ENCODE measurements at regions not wholly inside any gene's neighbourhood (a gene's known extent, or its start where the extent isn't known, plus 50 kb on each side); places are given as distances from the start of the nearest gene placed in this dataset.

DNA sequence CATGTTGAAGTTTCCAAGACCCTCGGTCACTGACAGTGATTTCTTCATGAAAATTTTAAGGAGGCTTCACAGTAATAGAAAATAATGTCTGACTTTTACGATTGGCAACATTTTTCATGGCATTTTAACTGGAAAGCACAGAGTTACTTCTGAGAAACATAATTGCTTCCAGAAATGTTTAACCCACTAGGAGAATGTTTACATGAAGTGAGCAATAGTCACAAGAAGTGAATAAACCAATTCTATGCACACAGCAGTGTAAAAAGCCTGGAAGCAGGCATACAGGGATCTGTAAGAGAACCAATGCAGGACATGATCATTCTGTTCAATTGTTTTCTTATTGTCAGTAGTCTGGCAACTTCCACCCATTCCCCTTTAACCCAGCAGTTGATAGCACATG lies 316.2 kb upstream of the CXADR start:
- H3K4me3 ChIP-seq = no peak overlapping the region
- DNase-seq = no peak
- no peak overlapping the region for H3K27ac ChIP-seq
- 51 to 55% methylated on average over 2 of the region's 2 CpGs for WGBS, 2 donors
- H3K4me1 ChIP-seq = peaks cover 0 to 3% (median 0%) of the 10 kb centered on the region in 9 donors
- TF ChIP-seq, protein P1, sequence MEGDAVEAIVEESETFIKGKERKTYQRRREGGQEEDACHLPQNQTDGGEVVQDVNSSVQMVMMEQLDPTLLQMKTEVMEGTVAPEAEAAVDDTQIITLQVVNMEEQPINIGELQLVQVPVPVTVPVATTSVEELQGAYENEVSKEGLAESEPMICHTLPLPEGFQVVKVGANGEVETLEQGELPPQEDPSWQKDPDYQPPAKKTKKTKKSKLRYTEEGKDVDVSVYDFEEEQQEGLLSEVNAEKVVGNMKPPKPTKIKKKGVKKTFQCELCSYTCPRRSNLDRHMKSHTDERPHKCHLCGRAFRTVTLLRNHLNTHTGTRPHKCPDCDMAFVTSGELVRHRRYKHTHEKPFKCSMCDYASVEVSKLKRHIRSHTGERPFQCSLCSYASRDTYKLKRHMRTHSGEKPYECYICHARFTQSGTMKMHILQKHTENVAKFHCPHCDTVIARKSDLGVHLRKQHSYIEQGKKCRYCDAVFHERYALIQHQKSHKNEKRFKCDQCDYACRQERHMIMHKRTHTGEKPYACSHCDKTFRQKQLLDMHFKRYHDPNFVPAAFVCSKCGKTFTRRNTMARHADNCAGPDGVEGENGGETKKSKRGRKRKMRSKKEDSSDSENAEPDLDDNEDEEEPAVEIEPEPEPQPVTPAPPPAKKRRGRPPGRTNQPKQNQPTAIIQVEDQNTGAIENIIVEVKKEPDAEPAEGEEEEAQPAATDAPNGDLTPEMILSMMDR (IDR thresholded peaks at IDR 0.05) = no peak
- no peaks in the 10 kb centered on the region for H3K36me3 ChIP-seq
- intact Hi-C loops (cut with DNase I) = no loop called here
- no peak for ATAC-seq
- H3K9me3 ChIP-seq = peaks cover 0 to 27% (median 0%) of the 10 kb centered on the region in 11 donors
- H3K27me3 ChIP-seq = no peaks in the 10 kb centered on the region

DNA sequence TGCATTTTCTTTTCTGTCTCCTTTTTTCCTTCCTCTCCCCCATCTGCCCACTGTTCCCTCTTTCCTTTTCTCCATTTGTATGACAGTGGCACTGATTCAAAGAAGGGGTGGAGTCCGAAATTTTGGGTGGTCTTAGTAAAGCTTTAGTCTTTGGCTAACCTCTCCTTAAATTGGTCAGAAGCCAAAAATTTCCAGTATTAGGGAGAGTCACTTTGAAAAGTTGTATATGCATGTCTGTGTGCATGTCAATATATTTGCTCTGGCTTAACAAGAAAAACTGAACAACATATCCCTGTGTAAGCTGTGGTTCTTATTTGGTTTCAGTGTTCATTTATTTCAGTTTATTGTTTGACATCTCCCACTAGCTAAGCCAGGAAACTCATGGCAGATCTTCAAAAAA lies 314.8 kb upstream of the CXADR start:
- intact Hi-C loops (cut with DNase I) = no loop called here
- H3K36me3 ChIP-seq = no peaks in the 10 kb centered on the region
- H3K27ac ChIP-seq = no peak overlapping the region
- 37 to 51% methylated on average over 1 of the region's 1 CpG for WGBS, 2 donors
- DNase-seq (no peak), ATAC-seq (no peak)
- peaks cover 0 to 3% (median 0%) of the 10 kb centered on the region in 9 donors for H3K4me1 ChIP-seq
- peaks cover 0 to 16% (median 0%) of the 10 kb centered on the region in 11 donors for H3K9me3 ChIP-seq
- H3K4me3 ChIP-seq = no peak overlapping the region
- TF ChIP-seq, protein P1 (IDR thresholded peaks at IDR 0.05) = no peak
- H3K27me3 ChIP-seq = no peaks in the 10 kb centered on the region

DNA sequence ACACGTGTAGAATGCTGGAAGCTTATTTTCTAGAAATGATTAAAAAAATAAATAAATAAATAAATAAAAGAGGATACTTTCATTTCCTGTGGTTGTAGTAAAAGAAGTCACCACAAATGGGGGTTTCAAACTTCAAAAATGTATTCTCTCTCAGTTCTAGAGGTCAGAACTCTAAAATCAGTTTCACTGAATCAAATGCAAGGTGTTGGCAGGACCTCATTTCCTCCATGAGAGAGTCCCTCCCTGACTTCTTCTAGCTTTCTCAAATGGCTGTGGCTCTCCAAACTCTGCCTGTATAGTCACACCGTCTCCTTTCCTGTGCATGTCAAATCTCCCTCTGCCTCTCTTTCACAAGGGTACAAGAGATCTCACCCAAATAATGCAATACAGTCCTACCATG lies 312.6 kb upstream of the CXADR start:
- TF ChIP-seq, protein P1 (IDR thresholded peaks at IDR 0.05) = no peak
- Histone ChIP-seq H3K27me3 (no peaks in the 10 kb centered on the region), H3K4me3 (no peak overlapping the region), H3K4me1 (peaks cover 0 to 3% (median 0%) of the 10 kb centered on the region in 9 donors), H3K27ac (no peak overlapping the region), H3K36me3 (no peaks in the 10 kb centered on the region), H3K9me3 (peaks cover 0 to 18% (median 0%) of the 10 kb centered on the region in 11 donors)
- WGBS, 2 donors = 80 to 83% methylated on average over 2 of the region's 2 CpGs
- intact Hi-C loops (cut with DNase I) = no loop called here
- DNase-seq (no peak), ATAC-seq (no peak)

DNA sequence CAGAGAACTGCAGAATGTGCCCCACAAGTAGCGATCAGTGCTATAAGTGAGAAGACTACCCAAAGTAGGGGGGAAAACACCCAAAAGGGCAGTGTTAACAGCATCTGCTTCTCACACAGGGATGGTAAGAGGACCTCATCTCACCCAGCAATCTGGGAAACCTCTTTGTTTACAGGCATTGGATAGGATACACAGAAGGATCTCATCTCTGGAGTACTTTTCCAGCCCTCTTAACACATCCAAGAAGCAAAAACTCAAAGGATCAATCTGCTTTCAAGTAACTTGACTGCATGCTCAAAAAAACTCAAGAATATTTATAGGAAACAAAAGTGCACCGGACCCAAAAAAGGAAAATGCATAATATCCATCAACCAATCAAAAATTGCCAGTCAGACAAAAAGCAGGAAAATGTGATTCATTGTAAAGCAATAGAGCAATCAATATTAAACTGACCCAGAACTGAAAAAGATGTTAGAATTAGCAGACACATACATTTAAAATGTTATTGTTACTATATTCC lies 311.0 kb upstream of the CXADR start:
- intact Hi-C loops (cut with DNase I) = no loop called here
- DNase-seq = no peak
- H3K27me3 ChIP-seq = no peaks in the 10 kb centered on the region
- 79 to 84% methylated on average over 2 of the region's 2 CpGs for WGBS, 2 donors
- no peak overlapping the region for H3K4me3 ChIP-seq
- no peaks in the 10 kb centered on the region for H3K36me3 ChIP-seq
- TF ChIP-seq, protein P1 (IDR thresholded peaks at IDR 0.05) = no peak
- no peak for ATAC-seq
- H3K9me3 ChIP-seq = peaks cover 0 to 18% (median 0%) of the 10 kb centered on the region in 11 donors
- H3K27ac ChIP-seq = no peak overlapping the region
- peaks cover 0 to 1% (median 0%) of the 10 kb centered on the region in 9 donors for H3K4me1 ChIP-seq
